Panc1 (cell line): ENCODE measurements at regions not wholly inside any gene's neighbourhood (a gene's known extent, or its start where the extent isn't known, plus 50 kb on each side); places are given as distances from the start of the nearest gene placed in this dataset.
"Not testable (repeated sequence)": the region's sequence is repeated elsewhere in the genome, so short reads cannot be mapped to it uniquely, and the experiment has no call there.

Experiments
- ATAC-seq: fragments of 200-7000 bp; cut with Tn5 transposase; 2 replicates; pipeline ENCODE4 v1.9.1; 2020; ENCODE audit warnings: mild to moderate bottlenecking, moderate library complexity
- BruUV-seq: library from RNA; stranded (reverse); fragments of 400-500 nt; replicated peaks from 2 replicates; lab custom pipeline; 2021; lab: Mats Ljungman, UMichigan
- CTCF ChIA-PET: fragments of 300-600 bp; sonication (Branson Sonifier 250); formaldehyde crosslinking; loops from one replicate; lab custom pipeline; 2022; ENCODE audit warnings: antibody characterized with exemption; lab: Charles Lee
- POLR2A ChIA-PET: fragments of 300-600 bp; sonication (Branson Sonifier 250); formaldehyde crosslinking; loops from one replicate; lab custom pipeline; 2022; ENCODE audit warnings: antibody characterized with exemption; lab: Charles Lee
- DNase-seq: peaks from one replicate; pipeline ENCODE4 v3.0.0-alpha.2; 2010; ENCODE audit warnings: low read depth, low spot score
- H3K27ac ChIP-seq: 2 replicates; pipeline ENCODE4 v1.5.1; 2011; ENCODE audit warnings: mild to moderate bottlenecking, low read length, inconsistent platforms
- H3K27me3 ChIP-seq: fragments of 200-500 bp; sonication (Bioruptor generic); 2 replicates; pipeline ENCODE4 v1.6.0; 2014; ENCODE audit warnings: low read length, inconsistent platforms; ENCODE audit not compliant: control insufficient read depth, insufficient read depth
- H3K36me3 ChIP-seq: fragments of 200-500 bp; sonication (Bioruptor generic); 2 replicates; pipeline ENCODE4 v1.5.1; 2014; ENCODE audit warnings: inconsistent platforms, mild to moderate bottlenecking, low read length, moderate library complexity; ENCODE audit not compliant: control insufficient read depth, insufficient read depth
- H3K4me1 ChIP-seq: 2 replicates; pipeline ENCODE4 v1.5.1; 2011; ENCODE audit warnings: inconsistent platforms, mild to moderate bottlenecking, low read length, moderate library complexity; ENCODE audit not compliant: control insufficient read depth, insufficient read depth
- H3K4me3 ChIP-seq, 2 experiments: 2 replicates each; pipeline ENCODE4 v1.5.1; 2011 to 2012; ENCODE audit warnings: low read depth in 2 of 2, low read length in 2 of 2, mild to moderate bottlenecking in 2 of 2, inconsistent platforms in 1 of 2, moderate library complexity in 1 of 2
- H3K9me3 ChIP-seq: fragments of 200-500 bp; sonication (Bioruptor generic); 2 replicates; pipeline ENCODE4 v1.5.1; 2014; ENCODE audit warnings: low read depth, mild to moderate bottlenecking, inconsistent platforms, low read length, moderate library complexity; ENCODE audit not compliant: control insufficient read depth, insufficient read depth
- POLR2AphosphoS5 ChIP-seq: IDR thresholded peaks from 2 replicates; pipeline ENCODE4 v1.6.1; 2012; ENCODE audit warnings: mild to moderate bottlenecking, low read depth, low read length, moderate library complexity
- SIN3A ChIP-seq: IDR thresholded peaks from 2 replicates; pipeline ENCODE4 v1.6.1; 2012; ENCODE audit warnings: low read depth, mild to moderate bottlenecking, low read length, moderate library complexity, borderline replicate concordance; ENCODE audit not compliant: insufficient read depth
- TCF7L2 ChIP-seq: IDR thresholded peaks from 2 replicates; pipeline ENCODE4 v1.6.1; 2011; ENCODE audit warnings: mild to moderate bottlenecking, low read depth, low read length, inconsistent platforms
- in situ Hi-C: cut with HindIII; loops from 2 replicates; pipeline ENCODE4 v1.10.0; 2016; ENCODE audit warnings: low sequenced_read_pairs, low pct_unique_long_range_greater_than_20kb
- intact Hi-C: fragments of 100-400 bp; cut with micrococcal nuclease; formaldehyde crosslinking; loops from one replicate; pipeline ENCODE4 v1.10.0; 2022; ENCODE audit not compliant: unreplicated experiment
- TF ChIP-seq, protein P1 (sequence below): fragments of 450-650 bp; IDR thresholded peaks from 2 replicates; pipeline ENCODE4 v1.5.1; 2017; ENCODE audit warnings: mild to moderate bottlenecking
- TF ChIP-seq, protein P2 (sequence below), 2 experiments: IDR thresholded peaks; 2 replicates each; pipeline ENCODE4 v1.6.1; 2011 to 2012; ENCODE audit warnings: low read depth in 2 of 2, control low read depth in 1 of 2, low read length in 1 of 2, mild to moderate bottlenecking in 1 of 2, moderate library complexity in 1 of 2; ENCODE audit not compliant: insufficient read depth in 1 of 2

DNA sequence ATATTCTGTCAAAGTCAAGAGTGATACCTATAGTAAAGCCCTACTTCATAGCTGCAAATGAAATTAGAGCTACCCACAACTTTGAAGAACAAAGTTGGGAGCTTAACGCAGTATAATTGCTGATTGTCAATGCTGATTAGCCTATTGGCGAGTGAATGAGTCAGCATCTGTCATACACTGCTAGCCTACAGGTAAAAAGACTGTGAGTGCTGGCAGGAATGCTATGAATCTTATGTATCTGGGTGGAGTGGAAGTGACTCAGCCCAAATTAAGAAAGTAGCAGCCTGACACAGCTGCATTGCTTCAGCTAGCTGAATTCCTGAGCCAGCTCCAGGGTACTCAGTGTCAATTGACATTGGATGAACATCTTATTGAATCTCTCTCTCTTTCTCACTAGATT, 179.4 kb upstream of the DCC start:
- ChIA-PET CTCF (no interaction called here), POLR2A (no interaction called here)
- no TSS peak for BruUV-seq
- H3K36me3 ChIP-seq: no peaks in the 10 kb centered on the region
- TF ChIP-seq, protein P1, sequence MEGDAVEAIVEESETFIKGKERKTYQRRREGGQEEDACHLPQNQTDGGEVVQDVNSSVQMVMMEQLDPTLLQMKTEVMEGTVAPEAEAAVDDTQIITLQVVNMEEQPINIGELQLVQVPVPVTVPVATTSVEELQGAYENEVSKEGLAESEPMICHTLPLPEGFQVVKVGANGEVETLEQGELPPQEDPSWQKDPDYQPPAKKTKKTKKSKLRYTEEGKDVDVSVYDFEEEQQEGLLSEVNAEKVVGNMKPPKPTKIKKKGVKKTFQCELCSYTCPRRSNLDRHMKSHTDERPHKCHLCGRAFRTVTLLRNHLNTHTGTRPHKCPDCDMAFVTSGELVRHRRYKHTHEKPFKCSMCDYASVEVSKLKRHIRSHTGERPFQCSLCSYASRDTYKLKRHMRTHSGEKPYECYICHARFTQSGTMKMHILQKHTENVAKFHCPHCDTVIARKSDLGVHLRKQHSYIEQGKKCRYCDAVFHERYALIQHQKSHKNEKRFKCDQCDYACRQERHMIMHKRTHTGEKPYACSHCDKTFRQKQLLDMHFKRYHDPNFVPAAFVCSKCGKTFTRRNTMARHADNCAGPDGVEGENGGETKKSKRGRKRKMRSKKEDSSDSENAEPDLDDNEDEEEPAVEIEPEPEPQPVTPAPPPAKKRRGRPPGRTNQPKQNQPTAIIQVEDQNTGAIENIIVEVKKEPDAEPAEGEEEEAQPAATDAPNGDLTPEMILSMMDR: no peak
- TF ChIP-seq TCF7L2 (no peak), SIN3A (no peak), POLR2AphosphoS5 (no peak)
- TF ChIP-seq, protein P2, sequence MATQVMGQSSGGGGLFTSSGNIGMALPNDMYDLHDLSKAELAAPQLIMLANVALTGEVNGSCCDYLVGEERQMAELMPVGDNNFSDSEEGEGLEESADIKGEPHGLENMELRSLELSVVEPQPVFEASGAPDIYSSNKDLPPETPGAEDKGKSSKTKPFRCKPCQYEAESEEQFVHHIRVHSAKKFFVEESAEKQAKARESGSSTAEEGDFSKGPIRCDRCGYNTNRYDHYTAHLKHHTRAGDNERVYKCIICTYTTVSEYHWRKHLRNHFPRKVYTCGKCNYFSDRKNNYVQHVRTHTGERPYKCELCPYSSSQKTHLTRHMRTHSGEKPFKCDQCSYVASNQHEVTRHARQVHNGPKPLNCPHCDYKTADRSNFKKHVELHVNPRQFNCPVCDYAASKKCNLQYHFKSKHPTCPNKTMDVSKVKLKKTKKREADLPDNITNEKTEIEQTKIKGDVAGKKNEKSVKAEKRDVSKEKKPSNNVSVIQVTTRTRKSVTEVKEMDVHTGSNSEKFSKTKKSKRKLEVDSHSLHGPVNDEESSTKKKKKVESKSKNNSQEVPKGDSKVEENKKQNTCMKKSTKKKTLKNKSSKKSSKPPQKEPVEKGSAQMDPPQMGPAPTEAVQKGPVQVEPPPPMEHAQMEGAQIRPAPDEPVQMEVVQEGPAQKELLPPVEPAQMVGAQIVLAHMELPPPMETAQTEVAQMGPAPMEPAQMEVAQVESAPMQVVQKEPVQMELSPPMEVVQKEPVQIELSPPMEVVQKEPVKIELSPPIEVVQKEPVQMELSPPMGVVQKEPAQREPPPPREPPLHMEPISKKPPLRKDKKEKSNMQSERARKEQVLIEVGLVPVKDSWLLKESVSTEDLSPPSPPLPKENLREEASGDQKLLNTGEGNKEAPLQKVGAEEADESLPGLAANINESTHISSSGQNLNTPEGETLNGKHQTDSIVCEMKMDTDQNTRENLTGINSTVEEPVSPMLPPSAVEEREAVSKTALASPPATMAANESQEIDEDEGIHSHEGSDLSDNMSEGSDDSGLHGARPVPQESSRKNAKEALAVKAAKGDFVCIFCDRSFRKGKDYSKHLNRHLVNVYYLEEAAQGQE (IDR thresholded peaks at IDR 0.05; ENCODE audit: insufficient read depth in 1 of 2, low read depth in 2 of 2, low read length in 1 of 2): no peak
- in situ Hi-C loops: no loop called here
- DNase-seq (no peak), ATAC-seq (no peak)
- H3K27me3 ChIP-seq: no peaks in the 10 kb centered on the region
- H3K4me3 ChIP-seq: no peak overlapping the region
- no peak overlapping the region for H3K27ac ChIP-seq
- intact Hi-C loops: no loop called here
- no peaks in the 10 kb centered on the region for H3K4me1 ChIP-seq
- no peaks in the 10 kb centered on the region for H3K9me3 ChIP-seq

DNA sequence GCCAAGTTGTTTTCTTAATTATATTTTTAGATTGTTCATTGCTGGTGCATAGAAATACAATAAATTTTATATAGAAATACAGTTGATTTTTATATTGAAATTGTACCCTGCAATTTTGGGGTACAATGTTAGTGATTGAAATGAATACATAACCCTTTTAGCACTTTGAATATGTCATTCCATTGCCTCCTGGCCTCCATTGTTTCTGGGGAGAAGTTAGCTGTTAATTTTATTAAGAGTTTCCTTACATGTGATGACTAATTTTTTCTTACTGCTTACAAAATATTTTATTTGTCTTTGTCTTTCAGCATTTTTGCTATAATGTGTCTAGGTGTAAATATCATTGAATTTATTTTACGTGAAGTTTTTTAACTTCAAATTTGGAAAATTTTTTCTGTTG, 176.5 kb upstream of the DCC start:
- CTCF ChIA-PET: no interaction called here

DNA sequence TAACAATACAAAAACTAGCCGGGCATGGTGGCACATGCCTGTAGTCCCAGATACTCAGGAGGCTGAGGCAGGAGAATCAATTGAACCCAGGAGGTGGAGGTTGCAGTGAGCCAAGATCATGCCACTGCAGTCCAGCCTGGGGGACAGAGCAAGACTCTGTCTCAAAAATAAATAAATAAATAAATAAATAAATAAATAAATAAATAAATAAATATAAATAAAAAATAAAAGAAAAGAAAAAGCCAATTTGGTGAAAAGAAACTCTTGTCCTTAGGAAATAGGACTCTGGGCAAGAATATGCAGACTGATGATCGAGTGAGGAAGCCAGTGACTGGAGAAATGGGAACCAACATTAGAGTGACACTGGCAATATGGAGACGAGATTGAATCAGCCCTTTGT, 171.9 kb upstream of the DCC start:
- DNase-seq, H3K9me3 ChIP-seq, BruUV-seq, H3K4me3 ChIP-seq, H3K27me3 ChIP-seq, H3K27ac ChIP-seq, H3K36me3 ChIP-seq, CTCF ChIA-PET, ATAC-seq, H3K4me1 ChIP-seq, intact Hi-C loops, POLR2A ChIA-PET, in situ Hi-C loops: not testable (repeated sequence)

More for the DNA sequence above, 176.5 kb upstream of the DCC start:
- Histone ChIP-seq H3K4me3 (no peak overlapping the region), H3K27me3 (no peaks in the 10 kb centered on the region), H3K9me3 (no peaks in the 10 kb centered on the region), H3K36me3 (no peaks in the 10 kb centered on the region), H3K4me1 (no peaks in the 10 kb centered on the region), H3K27ac (no peak overlapping the region)
- BruUV-seq: no TSS peak
- intact Hi-C loops (no loop called here), in situ Hi-C loops (no loop called here)
- no peak for DNase-seq
- TF ChIP-seq, protein P1: no peak
- TF ChIP-seq POLR2AphosphoS5: no peak
- TF ChIP-seq, protein P2 (IDR thresholded peaks at IDR 0.05; ENCODE audit: insufficient read depth in 1 of 2, low read depth in 2 of 2, low read length in 1 of 2): no peak
- TF ChIP-seq SIN3A: no peak
- TF ChIP-seq TCF7L2: no peak
- POLR2A ChIA-PET: no interaction called here
- no peak for ATAC-seq
